ENCODE measurements at regions not wholly inside any gene's neighbourhood (a gene's known extent, or its start where the extent isn't known, plus 50 kb on each side); places are given as distances from the start of the nearest gene placed in this dataset.

- no peak for TF ChIP-seq ATF3 (IDR thresholded peaks at IDR 0.05; ENCODE audit: insufficient read depth, low read depth, low read length)
Observed at GRCh38 chr18:57920036-57920435, 116.9 kb upstream of the ATP8B1 start (continued).
